ENCODE measurements at regions not wholly inside any gene's neighbourhood (a gene's known extent, or its start where the extent isn't known, plus 50 kb on each side); places are given as distances from the start of the nearest gene placed in this dataset.
"Not testable (repeated sequence)": the region's sequence is repeated elsewhere in the genome, so short reads cannot be mapped to it uniquely, and the experiment has no call there.

- peaks cover 0 to 2% (median 0%) of the 10 kb centered on the region in 5 experiments for H3K9me3 ChIP-seq (ENCODE audit: control extremely low read depth in 1 of 5, control insufficient read depth in 4 of 5, insufficient read depth in 2 of 5, low read depth in 1 of 5, low read length in 4 of 5)
- no peaks in the 10 kb centered on the region for H3K27me3 ChIP-seq (replicated peaks in 2 of 5; ENCODE audit: control insufficient read depth in 4 of 5, insufficient read depth in 5 of 5, low read length in 4 of 5)
- H3K4me3 ChIP-seq (ENCODE audit: control insufficient read depth in 1 of 7, extremely low read depth in 1 of 7, insufficient read depth in 4 of 7, low read depth in 2 of 7, low read length in 6 of 7) = no peak overlapping the region
- H3K27ac ChIP-seq (ENCODE audit: insufficient read depth in 1 of 2, low read depth in 1 of 2, low read length in 2 of 2, poor library complexity in 1 of 2, severe bottlenecking in 2 of 2) = no peak overlapping the region
- DNase-seq = no peak
- ChIA-PET POLR2A (no interaction called here), CTCF (no interaction called here)
- WGBS (ENCODE audit: insufficient coverage) = 98% methylated on average over 4 of the region's 4 CpGs
- H3K4me1 ChIP-seq (ENCODE audit: control extremely low read depth in 1 of 4, control insufficient read depth in 4 of 4, insufficient read depth in 4 of 4, low read length in 3 of 4) = no peaks in the 10 kb centered on the region
- H3K36me3 ChIP-seq (ENCODE audit: control insufficient read depth in 4 of 4, insufficient read depth in 4 of 4, low read length in 3 of 4) = no peaks in the 10 kb centered on the region
Observed at GRCh38 chr9:107767711-107768110, 278.1 kb upstream of the KLF4 start.

GRCh38 chr9:107763469-107763868 lies 273.9 kb upstream of the KLF4 start:
- 100% methylated on average over 1 of the region's 2 CpGs for WGBS (ENCODE audit: insufficient coverage)
- DNase-seq; CTCF ChIA-PET; H3K4me3 ChIP-seq (ENCODE audit: control insufficient read depth in 1 of 7, extremely low read depth in 1 of 7, insufficient read depth in 4 of 7, low read depth in 2 of 7, low read length in 6 of 7); H3K9me3 ChIP-seq (ENCODE audit: control extremely low read depth in 1 of 5, control insufficient read depth in 4 of 5, insufficient read depth in 2 of 5, low read depth in 1 of 5, low read length in 4 of 5); H3K36me3 ChIP-seq (ENCODE audit: control insufficient read depth in 4 of 4, insufficient read depth in 4 of 4, low read length in 3 of 4); POLR2A ChIA-PET; H3K27me3 ChIP-seq (replicated peaks in 2 of 5; ENCODE audit: control insufficient read depth in 4 of 5, insufficient read depth in 5 of 5, low read length in 4 of 5); H3K27ac ChIP-seq (ENCODE audit: insufficient read depth in 1 of 2, low read depth in 1 of 2, low read length in 2 of 2, poor library complexity in 1 of 2, severe bottlenecking in 2 of 2): not testable (repeated sequence)
- peaks cover 7 to 23% (median 14%) of the 10 kb centered on the region in 4 experiments for H3K4me1 ChIP-seq (ENCODE audit: control extremely low read depth in 1 of 4, control insufficient read depth in 4 of 4, insufficient read depth in 4 of 4, low read length in 3 of 4)

GRCh38 chr9:107761307-107761706 lies 271.7 kb upstream of the KLF4 start:
- Histone ChIP-seq H3K4me3 (ENCODE audit: control insufficient read depth in 1 of 7, extremely low read depth in 1 of 7, insufficient read depth in 4 of 7, low read depth in 2 of 7, low read length in 6 of 7) (peak overlapping the region in 5 of 7 experiments; percentile 9 to 61 (median 46)), H3K9me3 (ENCODE audit: control extremely low read depth in 1 of 5, control insufficient read depth in 4 of 5, insufficient read depth in 2 of 5, low read depth in 1 of 5, low read length in 4 of 5) (no peaks in the 10 kb centered on the region), H3K36me3 (ENCODE audit: control insufficient read depth in 4 of 4, insufficient read depth in 4 of 4, low read length in 3 of 4) (no peaks in the 10 kb centered on the region), H3K27me3 (replicated peaks in 2 of 5; ENCODE audit: control insufficient read depth in 4 of 5, insufficient read depth in 5 of 5, low read length in 4 of 5) (no peaks in the 10 kb centered on the region), H3K27ac (ENCODE audit: insufficient read depth in 1 of 2, low read depth in 1 of 2, low read length in 2 of 2, poor library complexity in 1 of 2, severe bottlenecking in 2 of 2) (no peak overlapping the region), H3K4me1 (ENCODE audit: control extremely low read depth in 1 of 4, control insufficient read depth in 4 of 4, insufficient read depth in 4 of 4, low read length in 3 of 4) (peaks cover 7 to 23% (median 14%) of the 10 kb centered on the region in 4 experiments)
- WGBS (ENCODE audit: insufficient coverage) = 92% methylated on average over 1 of the region's 2 CpGs
- no peak for DNase-seq
- ChIA-PET POLR2A (no interaction called here), CTCF (no interaction called here)

GRCh38 chr9:107760469-107761242 lies 271.1 kb upstream of the KLF4 start:
- peak overlapping the region in 6 of 7 experiments; percentile 9 to 61 (median 34) for H3K4me3 ChIP-seq (ENCODE audit: control insufficient read depth in 1 of 7, extremely low read depth in 1 of 7, insufficient read depth in 4 of 7, low read depth in 2 of 7, low read length in 6 of 7)
- POLR2A ChIA-PET = no interaction called here
- H3K27me3 ChIP-seq (replicated peaks in 2 of 5; ENCODE audit: control insufficient read depth in 4 of 5, insufficient read depth in 5 of 5, low read length in 4 of 5) = no peaks in the 10 kb centered on the region
- H3K9me3 ChIP-seq (ENCODE audit: control extremely low read depth in 1 of 5, control insufficient read depth in 4 of 5, insufficient read depth in 2 of 5, low read depth in 1 of 5, low read length in 4 of 5) = no peaks in the 10 kb centered on the region
- CTCF ChIA-PET = no interaction called here
- peak; percentile 39 to 88 (median 85) for DNase-seq
- no peaks in the 10 kb centered on the region for H3K36me3 ChIP-seq (ENCODE audit: control insufficient read depth in 4 of 4, insufficient read depth in 4 of 4, low read length in 3 of 4)
- no peak overlapping the region for H3K27ac ChIP-seq (ENCODE audit: insufficient read depth in 1 of 2, low read depth in 1 of 2, low read length in 2 of 2, poor library complexity in 1 of 2, severe bottlenecking in 2 of 2)
- peaks cover 7 to 23% (median 14%) of the 10 kb centered on the region in 4 experiments for H3K4me1 ChIP-seq (ENCODE audit: control extremely low read depth in 1 of 4, control insufficient read depth in 4 of 4, insufficient read depth in 4 of 4, low read length in 3 of 4)
- WGBS (ENCODE audit: insufficient coverage) = 12% methylated on average over 12 of the region's 12 CpGs

- 92% methylated on average over 2 of the region's 5 CpGs for WGBS (ENCODE audit: insufficient coverage)
- Histone ChIP-seq H3K27ac (ENCODE audit: insufficient read depth in 1 of 2, low read depth in 1 of 2, low read length in 2 of 2, poor library complexity in 1 of 2, severe bottlenecking in 2 of 2) (no peak overlapping the region), H3K9me3 (ENCODE audit: control extremely low read depth in 1 of 5, control insufficient read depth in 4 of 5, insufficient read depth in 2 of 5, low read depth in 1 of 5, low read length in 4 of 5) (no peaks in the 10 kb centered on the region)
Observed at GRCh38 chr9:107759823-107760166, 270.2 kb upstream of the KLF4 start.

GRCh38 chr9:107759009-107759822 lies 269.6 kb upstream of the KLF4 start:
- no peak for DNase-seq
- POLR2A ChIA-PET = no interaction called here
- H3K27ac ChIP-seq (ENCODE audit: insufficient read depth in 1 of 2, low read depth in 1 of 2, low read length in 2 of 2, poor library complexity in 1 of 2, severe bottlenecking in 2 of 2) = no peak overlapping the region
- CTCF ChIA-PET = no interaction called here
- no peak overlapping the region for H3K4me3 ChIP-seq (ENCODE audit: control insufficient read depth in 1 of 7, extremely low read depth in 1 of 7, insufficient read depth in 4 of 7, low read depth in 2 of 7, low read length in 6 of 7)
- 100% methylated on average over 5 of the region's 5 CpGs for WGBS (ENCODE audit: insufficient coverage)
- peaks cover 7 to 26% (median 20%) of the 10 kb centered on the region in 4 experiments for H3K4me1 ChIP-seq (ENCODE audit: control extremely low read depth in 1 of 4, control insufficient read depth in 4 of 4, insufficient read depth in 4 of 4, low read length in 3 of 4)
- no peaks in the 10 kb centered on the region for H3K27me3 ChIP-seq (replicated peaks in 2 of 5; ENCODE audit: control insufficient read depth in 4 of 5, insufficient read depth in 5 of 5, low read length in 4 of 5)
- H3K36me3 ChIP-seq (ENCODE audit: control insufficient read depth in 4 of 4, insufficient read depth in 4 of 4, low read length in 3 of 4) = no peaks in the 10 kb centered on the region
- H3K9me3 ChIP-seq (ENCODE audit: control extremely low read depth in 1 of 5, control insufficient read depth in 4 of 5, insufficient read depth in 2 of 5, low read depth in 1 of 5, low read length in 4 of 5) = no peaks in the 10 kb centered on the region

More at GRCh38 chr9:107759823-107760166, 270.2 kb upstream of the KLF4 start:
- no peak for DNase-seq
- no peaks in the 10 kb centered on the region for H3K36me3 ChIP-seq (ENCODE audit: control insufficient read depth in 4 of 4, insufficient read depth in 4 of 4, low read length in 3 of 4)
- ChIA-PET POLR2A (no interaction called here), CTCF (no interaction called here)
- peaks cover 7 to 26% (median 20%) of the 10 kb centered on the region in 4 experiments for H3K4me1 ChIP-seq (ENCODE audit: control extremely low read depth in 1 of 4, control insufficient read depth in 4 of 4, insufficient read depth in 4 of 4, low read length in 3 of 4)
- H3K27me3 ChIP-seq (replicated peaks in 2 of 5; ENCODE audit: control insufficient read depth in 4 of 5, insufficient read depth in 5 of 5, low read length in 4 of 5) = no peaks in the 10 kb centered on the region
- no peak overlapping the region for H3K4me3 ChIP-seq (ENCODE audit: control insufficient read depth in 1 of 7, extremely low read depth in 1 of 7, insufficient read depth in 4 of 7, low read depth in 2 of 7, low read length in 6 of 7)

- Histone ChIP-seq H3K4me1 (ENCODE audit: control extremely low read depth in 1 of 4, control insufficient read depth in 4 of 4, insufficient read depth in 4 of 4, low read length in 3 of 4) (peaks cover 2 to 17% (median 15%) of the 10 kb centered on the region in 4 experiments), H3K27ac (ENCODE audit: insufficient read depth in 1 of 2, low read depth in 1 of 2, low read length in 2 of 2, poor library complexity in 1 of 2, severe bottlenecking in 2 of 2) (no peak overlapping the region), H3K9me3 (ENCODE audit: control extremely low read depth in 1 of 5, control insufficient read depth in 4 of 5, insufficient read depth in 2 of 5, low read depth in 1 of 5, low read length in 4 of 5) (no peaks in the 10 kb centered on the region), H3K27me3 (replicated peaks in 2 of 5; ENCODE audit: control insufficient read depth in 4 of 5, insufficient read depth in 5 of 5, low read length in 4 of 5) (no peaks in the 10 kb centered on the region), H3K4me3 (ENCODE audit: control insufficient read depth in 1 of 7, extremely low read depth in 1 of 7, insufficient read depth in 4 of 7, low read depth in 2 of 7, low read length in 6 of 7) (no peak overlapping the region), H3K36me3 (ENCODE audit: control insufficient read depth in 4 of 4, insufficient read depth in 4 of 4, low read length in 3 of 4) (no peaks in the 10 kb centered on the region)
- 100% methylated on average over 1 of the region's 1 CpG for WGBS (ENCODE audit: insufficient coverage)
- CTCF ChIA-PET = no interaction called here
- no peak for DNase-seq
- POLR2A ChIA-PET = no interaction called here
Observed at GRCh38 chr9:107756091-107756490, 266.5 kb upstream of the KLF4 start.

Measured in common myeloid progenitor, CD34-positive (primary cell).